GM18861 (cell line): ENCODE measurements at regions not wholly inside any gene's neighbourhood (a gene's known extent, or its start where the extent isn't known, plus 50 kb on each side); places are given as distances from the start of the nearest gene placed in this dataset.

Experiments
- ATAC-seq: cut with Tn5 transposase; IDR thresholded peaks from one replicate; pipeline ENCODE4 v1.9.1; 2021; ENCODE audit not compliant: unreplicated experiment

GRCh38 chr15:39359771-39360170 lies 221.1 kb upstream of the THBS1 start:
- no peak for ATAC-seq

- no peak for ATAC-seq
Observed at GRCh38 chr15:39360452-39360851, 220.4 kb upstream of the THBS1 start.

GRCh38 chr15:39361497-39361896 lies 219.4 kb upstream of the THBS1 start:
- no peak for ATAC-seq

GRCh38 chr15:39362821-39363561 lies 217.9 kb upstream of the THBS1 start:
- ATAC-seq, result no peak

GRCh38 chr15:39363761-39364586 lies 216.9 kb upstream of the THBS1 start:
- no peak for ATAC-seq

GRCh38 chr15:39364721-39365120 lies 216.2 kb upstream of the THBS1 start:
- ATAC-seq, result no peak

GRCh38 chr15:39365161-39365560 lies 215.7 kb upstream of the THBS1 start:
- ATAC-seq, result no peak

GRCh38 chr15:39365873-39366272 lies 215.0 kb upstream of the THBS1 start:
- ATAC-seq, result no peak

GRCh38 chr15:39367596-39367995 lies 213.3 kb upstream of the THBS1 start:
- no peak for ATAC-seq

GRCh38 chr15:39369768-39370167 lies 211.1 kb upstream of the THBS1 start:
- no peak for ATAC-seq

- ATAC-seq, result no peak
Observed at GRCh38 chr15:39376371-39376909, 204.4 kb upstream of the THBS1 start.

GRCh38 chr15:39381517-39381916 lies 199.4 kb upstream of the THBS1 start:
- peak; percentile 92 for ATAC-seq

- ATAC-seq, result no peak
Observed at GRCh38 chr15:39388118-39388517, 192.8 kb upstream of the THBS1 start.

GRCh38 chr15:39391230-39391629 lies 189.6 kb upstream of the THBS1 start:
- ATAC-seq, result no peak

GRCh38 chr15:39392469-39393047 lies 188.3 kb upstream of the THBS1 start:
- ATAC-seq, result no peak

- no peak for ATAC-seq
Observed at GRCh38 chr15:39393575-39394335, 187.1 kb upstream of the THBS1 start.

- ATAC-seq, result no peak
Observed at GRCh38 chr15:39394496-39394895, 186.4 kb upstream of the THBS1 start.

- no peak for ATAC-seq
Observed at GRCh38 chr15:39396979-39397615, 183.8 kb upstream of the THBS1 start.

GRCh38 chr15:39397883-39398282 lies 183.0 kb upstream of the THBS1 start:
- no peak for ATAC-seq

- ATAC-seq, result no peak
Observed at GRCh38 chr15:39399600-39399999, 181.3 kb upstream of the THBS1 start.
